RWPE1 (cell line): ENCODE measurements at regions not wholly inside any gene's neighbourhood (a gene's known extent, or its start where the extent isn't known, plus 50 kb on each side); places are given as distances from the start of the nearest gene placed in this dataset.

Experiments used
- CTCF ChIA-PET: fragments of 350-600 bp; sonication (Branson Sonifier 250); formaldehyde crosslinking; extraction: SDS; loops from one replicate; lab custom pipeline; 2021; lab: Yijun Ruan, JAX
- POLR2A ChIA-PET: fragments of 400-600 bp; formaldehyde crosslinking; extraction: SDS; loops from one replicate; lab custom pipeline; 2020; ENCODE audit warnings: antibody characterized with exemption; ENCODE audit not compliant: low non-redundant PET; lab: Yijun Ruan, JAX
- DNase-seq: peaks from one replicate; pipeline ENCODE4 v3.0.0; 2012; ENCODE audit warnings: low spot score
- H3K27ac ChIP-seq: fragments of 450-650 bp; 2 replicates; pipeline ENCODE4 v1.5.1; 2017
- CTCF ChIP-seq: fragments of 450-650 bp; conservative IDR thresholded peaks from 2 replicates; pipeline ENCODE4 v1.5.1; 2017; ENCODE audit warnings: low read depth, mild to moderate bottlenecking

DNA sequence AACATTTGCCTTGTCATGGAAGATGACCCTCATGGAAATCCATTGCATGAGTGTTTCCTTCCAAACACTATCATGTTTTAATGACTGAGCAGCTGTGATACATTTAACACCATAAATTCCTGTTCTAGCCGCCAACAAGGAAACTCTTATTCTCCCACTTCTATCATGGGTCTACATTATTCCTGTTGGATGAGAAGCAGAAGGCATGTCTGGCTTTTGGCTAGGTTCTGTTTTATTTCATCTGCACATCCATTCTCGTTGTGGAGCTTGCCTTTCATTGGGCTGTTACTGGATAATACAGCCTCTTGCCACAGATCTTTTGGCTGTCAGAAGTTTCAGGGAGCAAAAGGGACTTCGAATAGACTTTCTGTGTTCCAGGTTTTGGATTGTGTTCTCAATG is 742.6 kb upstream of the TSPY4 start:
- DNase-seq: no peak
- ChIA-PET POLR2A (no interaction called here), CTCF (no interaction called here)
- H3K27ac ChIP-seq: no peak overlapping the region
- TF ChIP-seq CTCF: no peak

- H3K27ac ChIP-seq: no peak overlapping the region
- ChIA-PET CTCF (no interaction called here), POLR2A (no interaction called here)
- DNase-seq: no peak
- TF ChIP-seq CTCF: no peak
Measured at GRCh38 chrY:8599141-8599540, 738.1 kb upstream of the TSPY4 start.

DNA sequence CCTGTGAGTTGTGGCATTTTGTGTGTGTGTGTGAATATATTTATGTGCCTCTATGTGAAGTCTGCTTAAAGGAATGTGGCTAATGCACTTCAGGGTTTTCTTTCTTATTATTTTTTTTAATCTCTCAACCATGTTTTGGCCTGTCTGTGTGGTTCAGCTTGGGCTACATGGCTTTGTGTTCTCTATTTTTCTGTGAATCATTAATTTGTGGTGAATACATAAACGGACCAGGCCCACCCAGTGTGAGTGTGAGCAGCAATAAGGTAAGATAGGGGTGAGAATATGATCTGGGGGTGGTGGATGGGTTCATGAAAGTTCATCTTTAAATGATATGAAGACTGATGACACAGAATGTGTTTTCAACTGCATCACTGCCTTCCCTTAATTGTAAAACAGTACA is 726.6 kb upstream of the TSPY4 start:
- POLR2A ChIA-PET: no interaction called here

GRCh38 chrY:8611815-8612214 is 725.4 kb upstream of the TSPY4 start:
- TF ChIP-seq CTCF: no peak
- POLR2A ChIA-PET: no interaction called here
- no peak overlapping the region for H3K27ac ChIP-seq
- DNase-seq: no peak
- CTCF ChIA-PET: no interaction called here

More for the DNA sequence above, 726.6 kb upstream of the TSPY4 start:
- no peak overlapping the region for H3K27ac ChIP-seq
- CTCF ChIA-PET: no interaction called here
- TF ChIP-seq CTCF: no peak
- no peak for DNase-seq

DNA sequence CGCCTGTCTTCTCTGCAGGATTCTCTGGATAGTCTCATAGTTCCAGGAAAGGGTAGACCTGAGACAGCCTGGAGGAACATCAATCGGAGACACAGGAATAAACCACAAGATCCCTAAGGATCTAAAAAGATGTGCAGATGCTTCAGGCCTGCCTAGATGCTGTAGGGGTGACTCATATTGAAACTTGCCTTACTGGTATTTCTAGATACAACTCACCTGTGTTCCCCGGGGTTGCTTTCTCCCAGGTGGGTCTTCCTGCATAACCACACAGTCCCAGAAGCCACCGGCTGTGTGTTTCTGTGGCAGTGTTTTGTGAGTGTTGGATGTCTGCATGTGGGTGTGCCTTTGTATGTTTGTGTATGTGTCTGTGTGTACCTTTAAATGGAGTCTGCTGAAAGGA is 719.0 kb upstream of the TSPY4 start:
- no peak overlapping the region for H3K27ac ChIP-seq
- no peak for DNase-seq
- ChIA-PET CTCF (no interaction called here), POLR2A (no interaction called here)
- no peak for TF ChIP-seq CTCF

- no peak overlapping the region for H3K27ac ChIP-seq
- CTCF ChIA-PET: no interaction called here
- DNase-seq: no peak
- POLR2A ChIA-PET: no interaction called here
- TF ChIP-seq CTCF: no peak
Measured at GRCh38 chrY:8622156-8622555, 715.1 kb upstream of the TSPY4 start.

DNA sequence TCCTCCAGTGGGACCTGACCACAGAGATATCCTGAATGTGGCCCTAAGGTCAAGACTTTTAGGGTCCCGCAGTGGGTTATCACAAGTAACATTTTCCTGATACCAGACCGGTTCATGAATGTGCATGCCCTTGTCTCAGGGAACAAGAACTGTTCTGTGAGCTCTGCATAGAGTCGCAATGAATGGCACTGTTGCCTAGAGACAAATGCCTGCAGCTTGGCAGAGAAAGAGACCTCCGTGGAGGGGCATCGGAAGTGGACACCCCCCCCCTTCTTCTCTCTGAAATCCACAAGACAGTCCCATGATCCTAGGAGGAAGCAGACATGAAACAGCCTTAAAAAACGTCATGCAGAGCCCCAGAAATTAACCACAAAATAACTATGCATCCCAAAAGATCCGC is 714.4 kb upstream of the TSPY4 start:
- ChIA-PET CTCF (no interaction called here), POLR2A (no interaction called here)
- TF ChIP-seq CTCF: no peak
- DNase-seq: no peak
- H3K27ac ChIP-seq: no peak overlapping the region
